Erythroblast (primary cell): ENCODE measurements at regions not wholly inside any gene's neighbourhood (a gene's known extent, or its start where the extent isn't known, plus 50 kb on each side); places are given as distances from the start of the nearest gene placed in this dataset.

ENCODE experiments used
- GATA1 ChIP-seq: IDR thresholded peaks from 2 replicates; pipeline ENCODE4 v1.6.1; 2011; ENCODE audit warnings: low read depth, mild to moderate bottlenecking, control low read depth, low read length, moderate library complexity
- POLR2A ChIP-seq: IDR thresholded peaks from 2 replicates; pipeline ENCODE4 v1.6.1; 2011; ENCODE audit warnings: mild to moderate bottlenecking, low read length

DNA sequence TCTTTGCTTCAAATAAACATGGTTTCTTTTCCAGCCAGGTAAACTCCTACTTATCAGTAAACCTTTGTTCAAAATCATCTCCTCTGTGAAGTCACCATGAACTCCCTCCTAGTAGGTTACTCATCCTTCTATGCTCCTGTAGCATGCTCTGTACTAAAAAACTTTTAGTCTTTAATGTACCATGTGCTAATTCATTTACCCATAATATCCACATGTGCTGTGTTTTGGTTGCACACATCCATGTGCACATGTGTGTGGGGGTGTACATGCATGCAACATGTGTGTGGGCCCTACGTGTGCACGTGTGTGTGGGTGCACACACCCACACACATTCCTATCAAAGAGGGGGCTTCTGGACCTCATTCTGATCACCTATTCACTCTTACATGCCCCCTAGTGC, 259.9 kb upstream of the SP4 start:
- TF ChIP-seq POLR2A (no peak), GATA1 (no peak)
